GM23248 (cell line): ENCODE measurements at regions not wholly inside any gene's neighbourhood (a gene's known extent, or its start where the extent isn't known, plus 50 kb on each side); places are given as distances from the start of the nearest gene placed in this dataset.

Source experiments
- DNase-seq: peaks from one replicate; pipeline ENCODE4 v3.0.0-alpha.2; 2015
- H2AFZ ChIP-seq: fragments of 200-600 bp; sonication (generic); 2 replicates; pipeline ENCODE4 v1.6.1; 2016; ENCODE audit warnings: antibody characterized with exemption
- H3F3A ChIP-seq: fragments of 200-600 bp; sonication (generic); 2 replicates; pipeline ENCODE4 v1.6.1; 2016; ENCODE audit warnings: mild to moderate bottlenecking, antibody characterized with exemption, mixed run types; ENCODE audit not compliant: insufficient read depth
- H3K27ac ChIP-seq: fragments of 200-600 bp; sonication (generic); 2 replicates; pipeline ENCODE4 v1.5.1; 2016; ENCODE audit warnings: mild to moderate bottlenecking
- H3K27me3 ChIP-seq: fragments of 200-600 bp; sonication (generic); replicated peaks from 2 replicates; pipeline ENCODE4 v1.6.1; 2016; ENCODE audit warnings: mild to moderate bottlenecking; ENCODE audit not compliant: insufficient read depth
- H3K36me3 ChIP-seq: fragments of 200-600 bp; sonication (generic); 2 replicates; pipeline ENCODE4 v1.6.1; 2016; ENCODE audit warnings: low read depth, mild to moderate bottlenecking
- H3K4me1 ChIP-seq: fragments of 200-600 bp; sonication (generic); 2 replicates; pipeline ENCODE4 v1.6.1; 2016; ENCODE audit warnings: mild to moderate bottlenecking; ENCODE audit not compliant: insufficient read depth
- H3K4me2 ChIP-seq: fragments of 200-600 bp; sonication (generic); one replicate; pipeline ENCODE4 v1.6.1; 2016; ENCODE audit warnings: mild to moderate bottlenecking; ENCODE audit not compliant: unreplicated experiment
- H3K4me3 ChIP-seq: fragments of 200-600 bp; sonication (generic); 2 replicates; pipeline ENCODE4 v1.5.1; 2016; ENCODE audit warnings: mild to moderate bottlenecking
- H3K79me2 ChIP-seq: fragments of 200-600 bp; sonication (generic); 2 replicates; pipeline ENCODE4 v1.6.1; 2016; ENCODE audit warnings: mild to moderate bottlenecking; ENCODE audit not compliant: insufficient read depth
- H3K9ac ChIP-seq: fragments of 200-600 bp; sonication (generic); 2 replicates; pipeline ENCODE4 v1.6.1; 2016; ENCODE audit warnings: mild to moderate bottlenecking
- H3K9me2 ChIP-seq: fragments of 200-600 bp; sonication (generic); 2 replicates; pipeline ENCODE4 v1.6.1; 2016; ENCODE audit warnings: mixed run types, mild to moderate bottlenecking, moderate library complexity; ENCODE audit not compliant: insufficient read depth
- H3K9me3 ChIP-seq: fragments of 200-600 bp; sonication (generic); one replicate; pipeline ENCODE4 v1.6.1; 2017; ENCODE audit warnings: low read depth
- H4K20me1 ChIP-seq: fragments of 200-600 bp; sonication (generic); 2 replicates; pipeline ENCODE4 v1.6.0; 2016; ENCODE audit not compliant: insufficient read depth
- EZH2 ChIP-seq: fragments of 200-600 bp; sonication (generic); IDR thresholded peaks from 2 replicates; pipeline ENCODE4 v1.6.1; 2018; ENCODE audit warnings: antibody characterized with exemption, mild to moderate bottlenecking; ENCODE audit not compliant: insufficient read depth, poor library complexity, severe bottlenecking
- EZH2phosphoT487 ChIP-seq: fragments of 200-600 bp; sonication (generic); IDR thresholded peaks from 2 replicates; pipeline ENCODE4 v1.6.1; 2018; ENCODE audit warnings: antibody characterized with exemption, moderate library complexity, mild to moderate bottlenecking, low read depth; ENCODE audit not compliant: insufficient read depth
- WGBS, 2 experiments: methylation state at CpG; one replicate each; pipeline ENCODE4 v1.1.6; 2015 to 2017; ENCODE audit warnings: low lambda C conversion rate in 2 of 2, low coverage in 1 of 2; ENCODE audit errors: missing lambda C conversion rate in 2 of 2; 5-methylcytosine and 5-hydroxymethylcytosine counted together
- in situ Hi-C: fragments of 300-500 bp; cut with MboI; formaldehyde crosslinking; loops from 2 replicates; pipeline ENCODE4 v1.15.0; 2020

DNA sequence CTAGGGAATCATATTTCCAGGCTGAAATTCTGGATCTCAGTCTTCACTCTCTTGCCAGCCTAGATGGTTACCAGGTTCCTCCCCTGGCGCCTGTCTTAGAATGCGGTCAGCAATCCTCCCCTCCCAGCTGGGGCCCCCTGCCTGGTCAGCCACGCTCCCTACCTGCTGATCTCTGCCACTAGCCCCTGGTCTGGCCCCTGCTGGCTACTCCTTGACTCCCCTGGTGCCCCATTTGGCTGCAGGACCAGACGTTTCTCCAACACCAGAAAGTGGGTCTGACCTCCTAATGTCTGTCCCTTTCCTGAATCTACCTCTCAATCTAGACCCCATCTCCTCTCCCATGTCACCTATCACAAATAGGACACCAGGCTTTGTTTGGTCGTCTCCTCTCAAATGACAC, 432.0 kb upstream of the SMIM21 start:
- no peak overlapping the region for H2AFZ ChIP-seq
- WGBS, 2 experiments, result 30 to 38% methylated on average over 5 of the region's 5 CpGs
- no peaks in the 10 kb centered on the region for H4K20me1 ChIP-seq
- TF ChIP-seq EZH2 (no peak), EZH2phosphoT487 (no peak)
- no peaks in the 10 kb centered on the region for H3F3A ChIP-seq
- H3K4me3 ChIP-seq, result no peak overlapping the region
- H3K79me2 ChIP-seq, result no peaks in the 10 kb centered on the region
- no peaks in the 10 kb centered on the region for H3K27me3 ChIP-seq
- H3K4me2 ChIP-seq, result no peak overlapping the region
- H3K4me1 ChIP-seq, result no peaks in the 10 kb centered on the region
- H3K36me3 ChIP-seq, result no peaks in the 10 kb centered on the region
- no peaks in the 10 kb centered on the region for H3K9me3 ChIP-seq
- in situ Hi-C loops, result no loop called here
- no peaks in the 10 kb centered on the region for H3K9me2 ChIP-seq
- no peak overlapping the region for H3K27ac ChIP-seq
- H3K9ac ChIP-seq, result no peak overlapping the region
- no peak for DNase-seq

- in situ Hi-C loops, result no loop called here
- Histone ChIP-seq H3K79me2 (no peaks in the 10 kb centered on the region), H4K20me1 (no peaks in the 10 kb centered on the region), H3F3A (no peaks in the 10 kb centered on the region), H3K36me3 (no peaks in the 10 kb centered on the region), H3K4me1 (no peaks in the 10 kb centered on the region), H3K9ac (no peak overlapping the region), H3K9me3 (no peaks in the 10 kb centered on the region), H3K4me3 (no peak overlapping the region), H3K27me3 (no peaks in the 10 kb centered on the region), H2AFZ (no peak overlapping the region), H3K4me2 (no peak overlapping the region), H3K27ac (no peak overlapping the region), H3K9me2 (no peaks in the 10 kb centered on the region)
- TF ChIP-seq EZH2 (no peak), EZH2phosphoT487 (no peak)
- no peak for DNase-seq
- 37 to 47% methylated on average over 2 of the region's 2 CpGs for WGBS, 2 experiments
These were observed 431.3 kb upstream of the SMIM21 start for GRCh38 chr18:75858754-75859153.

DNA sequence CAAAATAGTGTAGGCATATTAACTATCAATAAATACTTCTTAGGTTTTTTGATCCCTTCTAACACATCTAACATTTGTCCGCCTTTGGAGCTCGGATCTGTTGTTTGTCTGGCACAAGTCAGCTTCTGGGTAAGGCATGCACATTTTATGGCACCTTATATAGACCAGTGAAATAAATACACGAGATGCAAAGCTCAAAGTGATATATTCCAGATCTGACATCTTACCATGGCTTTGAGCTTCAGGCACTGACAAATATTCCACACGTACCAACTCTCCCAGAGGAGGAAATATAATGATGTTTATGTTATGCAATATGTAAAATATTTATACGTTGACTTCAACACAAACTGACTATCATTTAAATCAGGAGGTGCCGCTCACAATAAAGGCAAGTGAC, 430.1 kb upstream of the SMIM21 start:
- H3K4me1 ChIP-seq, result no peaks in the 10 kb centered on the region
- no peak overlapping the region for H3K4me3 ChIP-seq
- in situ Hi-C loops, result no loop called here
- no peak for DNase-seq
- 31 to 36% methylated on average over 6 of the region's 6 CpGs for WGBS, 2 experiments
- H3F3A ChIP-seq, result no peaks in the 10 kb centered on the region
- no peaks in the 10 kb centered on the region for H3K36me3 ChIP-seq
- H3K27me3 ChIP-seq, result no peaks in the 10 kb centered on the region
- H3K9me3 ChIP-seq, result no peaks in the 10 kb centered on the region
- no peak overlapping the region for H3K27ac ChIP-seq
- no peak overlapping the region for H3K4me2 ChIP-seq
- no peaks in the 10 kb centered on the region for H3K79me2 ChIP-seq
- no peak overlapping the region for H2AFZ ChIP-seq
- no peaks in the 10 kb centered on the region for H4K20me1 ChIP-seq
- no peak for TF ChIP-seq EZH2
- TF ChIP-seq EZH2phosphoT487, result no peak
- H3K9me2 ChIP-seq, result no peaks in the 10 kb centered on the region
- no peak overlapping the region for H3K9ac ChIP-seq

DNA sequence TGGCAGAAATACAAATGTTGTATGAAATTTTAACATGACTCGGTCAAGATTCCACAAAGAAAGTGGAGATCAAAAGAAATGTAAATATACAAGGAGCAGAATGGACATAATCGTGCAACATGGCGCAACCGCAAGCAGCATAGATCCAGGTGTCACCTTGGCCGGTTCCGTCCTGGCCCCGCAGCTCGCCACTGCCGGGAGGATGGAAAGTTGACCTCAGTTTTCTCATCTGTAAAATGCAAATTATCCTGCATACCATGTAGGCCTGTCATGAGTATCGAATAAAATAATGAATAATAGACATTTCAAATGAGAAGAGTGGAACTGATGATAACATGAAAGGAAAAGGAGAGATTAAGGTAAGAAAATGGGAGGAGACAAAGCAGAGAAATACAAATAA, 427.3 kb upstream of the SMIM21 start:
- no peak overlapping the region for H2AFZ ChIP-seq
- in situ Hi-C loops, result no loop called here
- no peaks in the 10 kb centered on the region for H3K79me2 ChIP-seq
- no peak for DNase-seq
- H3K9me2 ChIP-seq, result no peaks in the 10 kb centered on the region
- TF ChIP-seq EZH2phosphoT487, result no peak
- no peak for TF ChIP-seq EZH2
- H4K20me1 ChIP-seq, result no peaks in the 10 kb centered on the region
- no peaks in the 10 kb centered on the region for H3K27me3 ChIP-seq
- H3K9me3 ChIP-seq, result no peaks in the 10 kb centered on the region
- H3K4me1 ChIP-seq, result no peaks in the 10 kb centered on the region
- H3K4me2 ChIP-seq, result no peak overlapping the region
- 73 to 76% methylated on average over 10 of the region's 10 CpGs for WGBS, 2 experiments
- H3K4me3 ChIP-seq, result no peak overlapping the region
- H3K36me3 ChIP-seq, result no peaks in the 10 kb centered on the region
- H3K9ac ChIP-seq, result no peak overlapping the region
- H3K27ac ChIP-seq, result no peak overlapping the region
- no peaks in the 10 kb centered on the region for H3F3A ChIP-seq

GRCh38 chr18:75854174-75854573, 426.7 kb upstream of the SMIM21 start:
- TF ChIP-seq EZH2 (no peak), EZH2phosphoT487 (no peak)
- in situ Hi-C loops, result no loop called here

More at GRCh38 chr18:75854174-75854573, 426.7 kb upstream of the SMIM21 start:
- Histone ChIP-seq H3K79me2 (no peaks in the 10 kb centered on the region), H4K20me1 (no peaks in the 10 kb centered on the region), H3K9me3 (no peaks in the 10 kb centered on the region), H3F3A (no peaks in the 10 kb centered on the region), H3K27ac (no peak overlapping the region), H3K27me3 (no peaks in the 10 kb centered on the region), H3K9ac (no peak overlapping the region), H3K9me2 (no peaks in the 10 kb centered on the region), H3K4me3 (no peak overlapping the region), H3K4me1 (no peaks in the 10 kb centered on the region), H2AFZ (no peak overlapping the region), H3K4me2 (no peak overlapping the region), H3K36me3 (no peaks in the 10 kb centered on the region)
- no peak for DNase-seq
- WGBS, 2 experiments, result 56 to 57% methylated on average over 4 of the region's 4 CpGs
